Posterior cingulate gyrus (tissue), 11 donors: ENCODE measurements at regions not wholly inside any gene's neighbourhood (a gene's known extent, or its start where the extent isn't known, plus 50 kb on each side); places are given as distances from the start of the nearest gene placed in this dataset.

ENCODE experiments used
- DNase-seq, 10 donors: peaks; one replicate each; pipeline versions ENCODE4 v3.0.0 to v3.0.0-alpha.2; 2020 to 2021; ENCODE audit warnings: mixed read lengths in 3 of 10
- intact Hi-C: fragments of 100-400 bp; cut with DNase I; formaldehyde crosslinking; loops from one replicate; pipeline ENCODE4 v1.15.1; 2023

DNA sequence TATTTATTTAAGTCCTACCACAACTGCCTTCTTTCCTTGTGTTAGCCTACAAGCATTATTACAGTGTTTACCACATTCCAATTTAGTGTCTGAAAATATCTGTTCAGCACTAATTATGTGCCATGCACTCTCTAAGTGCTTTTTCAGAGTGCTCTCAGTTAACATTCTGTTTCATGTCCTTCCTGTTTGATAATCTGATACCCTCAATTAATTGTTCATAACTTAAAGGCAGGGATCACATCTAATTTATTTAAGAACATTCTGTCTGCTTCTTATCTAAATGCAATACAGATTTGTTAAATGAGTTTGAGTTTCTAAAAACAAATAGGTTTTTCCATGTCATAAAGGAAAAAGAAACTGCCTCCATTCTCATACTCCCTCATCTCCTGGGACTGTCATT is 649.6 kb upstream of the ATXN8OS start:
- no peak for DNase-seq
- intact Hi-C loops = no loop called here

DNA sequence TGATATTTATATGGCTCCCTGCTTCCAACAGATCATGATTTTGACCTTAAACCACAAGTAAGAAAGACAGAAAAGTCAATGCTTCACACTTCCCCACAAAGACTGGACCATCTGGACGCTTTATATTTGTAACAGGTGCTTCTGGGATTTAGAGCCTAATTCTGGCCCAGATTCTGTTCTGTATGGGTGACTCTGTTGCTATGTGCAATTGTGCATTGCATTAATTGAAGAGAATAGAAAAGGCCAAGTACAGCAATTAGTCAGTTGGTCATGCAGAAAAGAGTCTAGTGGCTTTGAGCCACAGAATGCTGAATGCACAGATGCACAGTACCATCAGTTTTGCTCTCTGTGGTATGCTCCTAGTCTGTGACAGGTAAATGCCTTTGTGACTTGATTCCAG is 657.4 kb upstream of the ATXN8OS start:
- intact Hi-C loops = no loop called here
- DNase-seq = no peak

DNA sequence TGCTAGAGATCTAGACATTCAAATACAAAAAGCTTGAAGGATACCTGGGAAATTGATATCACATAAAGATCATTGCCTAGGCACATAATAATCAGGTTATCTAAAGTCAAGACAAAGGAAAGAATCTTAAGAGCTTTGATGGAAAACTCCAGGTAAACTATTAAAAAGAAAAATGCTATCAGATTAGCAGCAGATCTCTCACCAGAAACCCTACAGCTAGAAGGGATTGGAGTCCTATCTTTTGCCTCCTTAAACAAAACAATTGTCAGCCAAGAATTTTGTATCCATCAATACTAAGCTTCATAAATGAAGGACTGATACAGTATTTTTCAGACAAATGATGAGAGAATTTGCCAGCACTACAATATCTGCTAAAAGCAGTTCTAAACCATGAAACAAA is 682.4 kb upstream of the ATXN8OS start:
- DNase-seq = no peak
- intact Hi-C loops = no loop called here

DNA sequence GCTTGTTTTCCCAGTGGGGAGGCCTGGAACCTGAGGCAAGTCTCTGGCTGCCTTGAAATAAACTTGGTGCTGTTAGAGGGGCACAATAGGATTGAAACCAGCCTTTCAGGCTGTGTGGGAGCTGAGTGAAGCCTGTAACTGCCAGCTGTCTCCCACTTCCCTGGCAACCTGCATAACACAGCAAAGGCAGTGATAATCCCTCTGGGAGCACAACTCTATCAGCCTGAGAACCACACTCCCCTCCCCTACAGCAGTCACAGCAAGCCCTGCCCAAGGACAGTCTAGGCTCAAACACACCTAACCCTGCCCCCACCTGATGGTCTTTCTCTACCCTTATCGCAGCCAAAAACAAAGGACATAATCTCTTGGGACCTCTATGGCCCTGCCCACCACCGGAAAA is 683.8 kb upstream of the ATXN8OS start:
- intact Hi-C loops = no loop called here
- no peak for DNase-seq

DNA sequence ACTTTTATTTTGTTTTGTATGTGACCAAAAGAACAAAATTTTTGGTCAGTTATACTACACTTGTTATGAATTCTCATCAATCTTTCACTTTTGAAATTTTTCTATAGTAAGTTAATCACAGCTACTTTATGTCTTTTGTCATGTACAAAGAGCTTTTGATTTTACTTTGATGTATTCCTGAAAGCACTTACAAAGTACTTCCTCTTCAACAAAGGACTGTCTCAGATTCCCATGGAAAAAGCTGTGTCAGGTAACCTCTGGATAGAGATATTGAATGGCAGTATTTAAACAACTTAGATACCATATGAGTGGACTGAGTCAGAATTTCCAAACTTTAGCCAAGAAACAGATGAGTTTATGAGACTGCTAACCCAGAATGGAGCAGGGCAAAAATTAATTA is 689.3 kb upstream of the ATXN8OS start:
- no peak for DNase-seq
- intact Hi-C loops = no loop called here

- intact Hi-C loops = no loop called here
- DNase-seq = no peak
These were observed 696.9 kb upstream of the ATXN8OS start for GRCh38 chr13:69410761-69411160.

GRCh38 chr13:69391756-69392155 is 715.9 kb upstream of the ATXN8OS start:
- no peak for DNase-seq
- intact Hi-C loops = no loop called here

DNA sequence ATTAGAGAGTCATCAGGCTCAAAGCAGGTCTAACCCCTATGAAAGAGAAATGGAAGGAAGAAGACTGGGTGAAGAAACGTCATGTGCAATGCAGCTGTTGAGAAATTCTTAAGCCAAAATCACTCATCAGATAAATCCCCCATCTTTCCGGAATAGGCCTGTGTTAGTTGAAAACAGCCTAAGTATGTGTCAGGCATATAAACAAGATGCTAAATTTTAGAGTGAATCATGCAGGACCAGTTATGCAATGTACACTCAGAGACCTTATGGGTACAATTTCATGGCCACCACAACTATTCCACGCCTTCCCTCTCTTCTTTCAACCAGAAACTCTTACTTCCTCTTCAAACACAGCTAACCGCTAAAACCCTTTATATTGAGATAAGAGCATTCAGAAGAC is 717.7 kb upstream of the ATXN8OS start:
- intact Hi-C loops = no loop called here
- no peak for DNase-seq

GRCh38 chr13:69373747-69374425 is 733.7 kb upstream of the ATXN8OS start:
- DNase-seq = no peak
- intact Hi-C loops = no loop called here

DNA sequence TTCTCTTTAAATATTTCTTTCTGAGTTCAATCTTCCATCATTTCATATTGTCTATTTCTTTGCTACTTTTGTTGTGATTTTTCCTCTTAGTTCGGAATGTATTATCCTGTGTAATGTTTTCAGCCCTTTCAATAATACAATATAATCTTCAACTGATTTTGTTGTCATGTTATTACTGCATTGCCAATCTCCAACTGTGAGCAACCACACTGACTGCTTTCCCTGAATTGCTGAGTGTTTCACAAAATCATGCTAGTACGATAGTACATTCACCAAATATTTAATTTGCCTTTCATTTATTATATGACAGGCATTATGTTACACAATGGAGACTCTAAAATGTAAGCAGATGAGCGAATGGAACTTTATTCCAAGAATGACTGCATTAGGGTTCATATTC is 744.3 kb upstream of the ATXN8OS start:
- intact Hi-C loops = no loop called here
- no peak for DNase-seq

DNA sequence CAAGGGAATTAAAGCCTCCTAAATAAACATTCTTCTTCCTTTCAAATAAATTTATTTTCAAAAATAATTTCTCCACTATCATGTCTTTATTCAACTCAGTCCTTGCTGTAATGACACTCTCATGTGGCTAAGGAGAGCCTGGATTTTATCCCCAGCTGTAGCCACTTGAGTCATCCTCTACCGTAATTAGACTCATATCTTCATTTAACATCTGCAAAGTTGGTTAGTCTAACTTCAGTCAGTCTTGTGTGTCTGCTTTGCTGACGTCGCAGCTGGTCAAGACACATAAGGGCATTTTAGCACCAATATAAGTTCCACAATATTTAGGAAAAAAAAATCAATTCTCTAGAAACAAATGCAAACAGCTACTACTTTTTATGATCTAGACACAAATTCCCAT is 776.4 kb upstream of the ATXN8OS start:
- intact Hi-C loops = no loop called here
- DNase-seq = no peak

GRCh38 chr13:69324090-69324886 is 783.3 kb upstream of the ATXN8OS start:
- DNase-seq = no peak
- intact Hi-C loops = no loop called here

DNA sequence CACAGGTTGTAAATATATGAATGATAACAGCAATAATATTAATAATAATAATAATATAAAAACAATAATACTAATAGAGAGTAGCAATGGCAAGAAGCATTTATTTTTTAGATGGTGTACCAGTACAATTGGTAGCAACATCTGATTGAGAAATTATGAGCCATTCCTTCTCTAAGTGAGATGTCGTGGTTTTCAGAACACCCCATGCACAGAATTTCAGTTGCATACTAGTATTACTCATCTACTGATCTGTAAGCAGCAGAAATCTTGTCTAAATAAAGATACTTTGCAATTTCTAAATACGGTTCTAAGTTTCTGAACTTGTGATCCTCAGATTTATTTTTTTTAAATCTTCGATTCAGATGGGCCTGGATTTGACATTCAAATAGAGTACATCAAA is 788.0 kb upstream of the ATXN8OS start:
- DNase-seq = no peak
- intact Hi-C loops = no loop called here

GRCh38 chr13:69315039-69315438 is 792.6 kb upstream of the ATXN8OS start:
- DNase-seq = no peak
- intact Hi-C loops = no loop called here

GRCh38 chr13:69306766-69307165 is 800.9 kb upstream of the ATXN8OS start:
- intact Hi-C loops = no loop called here
- DNase-seq = no peak

DNA sequence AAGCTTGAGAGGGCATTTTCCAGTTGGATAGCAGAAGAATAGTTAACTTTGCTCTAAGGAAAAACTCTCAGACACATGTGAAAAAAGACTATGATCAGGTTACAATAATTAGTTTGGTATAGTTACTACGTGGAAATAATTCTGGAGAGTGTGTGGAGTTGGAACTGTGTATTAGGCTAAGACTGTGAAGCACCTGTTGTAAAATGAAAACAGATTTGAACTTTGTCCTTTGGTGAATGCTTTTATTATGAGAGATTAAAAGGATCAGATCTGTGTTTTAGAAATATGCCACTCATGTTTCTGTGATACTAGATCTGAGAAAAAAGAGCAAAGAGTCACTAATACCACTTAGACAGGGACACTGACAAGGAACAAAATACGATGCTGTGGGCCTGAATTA is 807.5 kb upstream of the ATXN8OS start:
- intact Hi-C loops = no loop called here

DNA sequence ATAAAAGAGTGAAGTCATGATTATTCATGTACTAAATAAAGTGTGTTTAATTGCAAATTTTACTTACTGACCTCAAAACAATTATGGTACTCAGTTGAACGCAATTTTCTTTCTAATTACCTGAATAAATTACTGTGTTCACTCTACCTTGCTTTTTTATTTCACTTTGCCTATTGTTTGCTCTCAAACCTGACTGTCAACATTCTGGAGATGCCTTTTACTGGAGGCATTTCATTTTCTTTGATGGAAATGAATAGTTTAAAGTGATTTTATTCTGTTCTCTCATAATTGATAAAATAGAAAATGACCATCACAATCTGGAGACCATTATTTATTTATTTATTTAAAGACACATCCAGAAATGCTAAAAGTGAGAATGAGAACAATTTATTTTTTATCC is 811.5 kb upstream of the ATXN8OS start:
- intact Hi-C loops = no loop called here
- no peak for DNase-seq

More for the DNA sequence above, 807.5 kb upstream of the ATXN8OS start:
- no peak for DNase-seq

- intact Hi-C loops = no loop called here
These were observed 814.7 kb upstream of the ATXN8OS start for GRCh38 chr13:69292789-69293425.

GRCh38 chr13:69291292-69291906 is 816.2 kb upstream of the ATXN8OS start:
- intact Hi-C loops = no loop called here
- no peak for DNase-seq

More at GRCh38 chr13:69292789-69293425, 814.7 kb upstream of the ATXN8OS start:
- DNase-seq = no peak

DNA sequence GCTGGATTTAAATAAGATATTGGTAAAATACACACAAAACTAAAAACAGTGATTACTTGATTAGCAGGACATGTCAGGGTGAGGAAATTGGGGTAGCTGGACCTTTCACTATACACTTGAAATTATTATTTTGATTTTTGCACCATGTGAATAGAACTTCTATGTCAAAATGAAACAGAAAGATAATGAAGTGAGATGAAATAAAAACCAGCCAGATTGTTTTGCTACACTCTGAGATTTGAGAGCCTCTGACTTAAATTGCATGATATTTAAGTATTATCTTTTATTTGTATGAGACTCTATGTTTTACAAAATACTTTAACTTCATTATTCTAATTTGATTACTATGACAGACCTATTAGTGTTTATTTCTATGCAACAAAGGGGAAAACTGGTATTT is 819.6 kb upstream of the ATXN8OS start:
- no peak for DNase-seq
- intact Hi-C loops = no loop called here

- intact Hi-C loops = no loop called here
- DNase-seq = peak in 1 of 10 donors; percentile 51
These were observed 820.5 kb upstream of the ATXN8OS start for GRCh38 chr13:69287050-69287698.
